Putamen (tissue), 1 donor: ENCODE measurements at regions not wholly inside any gene's neighbourhood (a gene's known extent, or its start where the extent isn't known, plus 50 kb on each side); places are given as distances from the start of the nearest gene placed in this dataset.
"Not testable (repeated sequence)": the region's sequence is repeated elsewhere in the genome, so short reads cannot be mapped to it uniquely, and the experiment has no call there.

Experiments
- DNase-seq: peaks from one replicate; pipeline ENCODE4 v3.0.0-alpha.2; 2016; ENCODE audit warnings: low spot score

DNA sequence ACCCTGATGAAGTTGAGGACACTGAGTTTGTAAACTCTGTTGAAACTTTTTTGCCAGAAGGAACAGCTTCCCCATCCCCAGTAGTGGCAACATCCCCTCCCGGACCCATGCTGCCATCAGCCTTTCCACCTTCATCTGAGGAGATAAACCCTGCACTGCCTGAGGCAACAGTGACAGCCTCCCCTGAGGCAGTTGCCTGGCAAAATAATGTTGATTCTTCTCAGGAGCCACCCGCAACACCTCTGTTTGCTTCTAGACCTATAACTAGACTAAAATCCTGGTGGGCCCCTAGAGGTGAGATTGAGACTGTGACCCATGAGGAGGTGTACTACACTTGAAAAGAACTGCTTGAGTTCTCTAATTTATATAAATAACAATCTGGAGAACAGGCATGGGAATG, 597.6 kb upstream of the NR3C2 start:
- not testable (repeated sequence) for DNase-seq

GRCh38 chr4:149031399-149031798, 589.2 kb upstream of the NR3C2 start:
- no peak for DNase-seq

- DNase-seq: no peak
Measured at GRCh38 chr4:149029056-149029651, 586.9 kb upstream of the NR3C2 start.

DNA sequence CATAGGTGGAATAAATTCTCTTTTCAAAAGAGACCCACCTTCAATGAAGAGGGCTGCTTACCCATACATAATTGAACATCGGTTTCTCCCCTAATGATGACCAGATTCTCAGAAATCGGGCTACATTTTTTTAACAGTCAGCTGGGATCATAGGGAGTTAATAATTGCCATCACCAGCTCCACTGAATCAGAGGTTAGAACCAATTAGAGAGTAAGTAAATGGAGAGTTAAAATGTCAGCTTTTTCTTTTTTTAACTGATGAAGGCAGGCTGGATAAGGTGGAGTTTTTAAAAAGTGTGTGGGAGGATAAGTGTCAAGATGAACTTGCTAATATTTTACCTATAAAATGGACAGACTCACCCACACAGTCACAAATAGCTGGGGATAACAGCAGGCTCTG, 584.5 kb upstream of the NR3C2 start:
- DNase-seq: no peak

DNA sequence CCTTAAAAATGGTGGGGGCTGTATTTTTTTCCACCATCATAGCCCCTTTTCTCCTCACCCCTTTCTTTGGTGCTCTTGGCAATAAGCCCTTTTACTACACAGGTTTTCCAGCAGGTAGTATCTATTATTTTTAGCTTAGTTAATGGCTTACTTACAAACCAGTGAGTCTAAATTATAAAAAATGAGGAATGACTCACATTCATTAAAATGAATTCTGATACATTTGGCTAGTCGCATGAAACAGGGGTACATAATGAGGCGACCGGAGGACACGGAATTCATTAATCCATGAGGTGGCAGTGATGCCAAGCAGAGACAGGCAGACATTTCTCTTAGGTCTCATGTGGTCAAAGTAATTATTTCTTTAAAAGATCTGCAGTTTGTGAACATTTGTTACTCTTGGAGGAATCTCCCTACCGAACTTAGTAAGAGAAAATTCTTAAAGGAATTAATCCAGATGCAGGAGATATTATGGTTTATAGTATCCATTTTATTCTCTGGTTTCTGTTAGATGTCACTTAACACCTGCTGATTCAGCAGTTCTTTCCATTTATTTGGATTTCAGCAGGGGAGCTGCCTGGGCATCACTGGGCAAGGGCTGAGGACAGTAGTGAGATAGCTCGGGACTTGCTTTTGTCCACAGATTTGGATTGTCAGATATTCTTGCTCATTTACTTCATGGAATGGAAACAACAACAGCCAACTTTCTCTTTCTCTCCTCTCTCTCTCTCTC, 575.0 kb upstream of the NR3C2 start:
- no peak for DNase-seq

DNA sequence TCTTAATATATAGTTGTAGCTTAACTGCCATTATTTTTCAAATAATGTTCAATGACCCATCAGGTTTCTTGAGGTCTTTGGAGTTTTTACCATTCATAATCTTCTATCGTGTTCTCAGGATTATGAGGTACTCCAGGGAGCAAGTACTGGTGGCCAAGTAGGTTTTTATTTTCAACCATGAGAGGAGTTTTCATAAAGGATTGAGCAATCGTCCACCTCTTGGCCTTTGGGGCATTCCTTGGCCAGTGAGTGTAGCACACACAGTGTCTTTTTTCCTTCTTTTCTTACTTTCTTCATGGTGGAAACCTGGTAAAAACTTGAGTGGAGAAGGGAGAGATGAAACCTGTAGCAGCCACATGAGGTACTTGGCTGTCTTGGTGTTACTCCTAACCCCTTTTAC, 567.0 kb upstream of the NR3C2 start:
- no peak for DNase-seq

DNA sequence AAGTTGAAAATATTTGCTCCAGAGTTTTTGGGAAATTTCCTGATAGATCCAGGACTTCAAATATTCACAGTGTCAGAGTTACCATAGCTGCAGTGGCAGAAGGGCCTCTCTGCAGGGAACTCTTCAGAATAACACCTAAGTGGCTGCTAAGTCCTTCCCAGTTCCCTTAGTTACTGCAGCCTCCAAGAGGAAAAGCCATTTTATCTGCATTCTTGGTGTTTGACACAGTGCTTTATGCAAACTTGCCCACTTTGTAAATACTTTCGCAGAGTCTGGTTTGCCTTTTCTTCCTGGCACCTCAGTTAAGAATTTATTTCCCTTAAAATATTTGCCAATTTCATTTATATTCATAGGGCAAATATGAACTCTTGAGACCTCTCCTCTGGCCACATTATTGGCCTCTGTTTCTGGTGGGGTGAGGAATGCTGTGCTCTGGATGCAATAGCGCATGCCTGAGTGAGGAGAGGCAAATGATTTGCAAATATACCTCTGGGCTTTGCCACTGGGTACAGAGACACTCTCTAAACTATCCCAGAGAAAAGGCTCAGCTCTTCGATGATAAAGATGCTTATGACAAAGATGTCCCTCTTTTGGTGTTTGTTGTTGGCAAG, 566.3 kb upstream of the NR3C2 start:
- DNase-seq: no peak

DNA sequence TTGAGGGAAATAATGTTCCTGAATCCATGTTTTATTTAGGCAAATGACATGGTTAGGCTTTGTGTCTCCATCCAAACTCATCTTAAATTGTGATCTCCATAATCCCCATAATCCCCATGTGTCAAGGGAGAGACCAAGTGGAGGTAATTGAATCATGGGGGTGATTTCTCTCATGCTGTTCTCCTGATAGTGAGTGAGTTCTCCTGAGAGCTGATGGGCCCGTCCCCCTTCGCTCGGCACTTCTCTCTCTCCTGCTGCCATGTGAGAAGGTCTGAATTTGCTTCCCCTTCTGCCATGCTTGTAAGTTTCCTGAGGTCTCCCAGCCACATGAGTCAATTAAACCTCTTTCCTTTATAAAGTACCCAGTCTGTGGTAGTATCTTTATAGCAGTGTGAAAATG, 563.0 kb upstream of the NR3C2 start:
- no peak for DNase-seq

- no peak for DNase-seq
Measured at GRCh38 chr4:148999924-149000323, 557.7 kb upstream of the NR3C2 start.

DNA sequence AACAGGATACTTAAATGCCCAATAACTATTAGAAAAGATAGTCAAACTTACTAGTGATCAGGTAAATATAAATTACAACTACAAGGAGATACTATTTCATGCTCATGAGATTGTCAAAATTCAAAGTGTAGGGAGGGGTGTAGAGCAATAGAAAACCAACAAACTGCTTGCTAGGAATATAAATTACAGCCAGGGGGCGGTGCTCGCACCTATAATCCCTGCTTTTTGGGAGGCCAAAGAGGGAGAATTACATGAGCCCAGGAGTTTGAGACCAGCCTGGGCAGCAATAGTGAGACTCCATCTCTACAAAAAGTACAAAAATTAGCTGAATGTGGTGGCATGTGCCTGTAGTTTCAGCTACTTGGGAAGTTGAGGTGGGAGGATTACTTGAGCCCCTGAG, 556.5 kb upstream of the NR3C2 start:
- no peak for DNase-seq

GRCh38 chr4:148986951-148987350, 544.7 kb upstream of the NR3C2 start:
- no peak for DNase-seq

GRCh38 chr4:148984951-148985350, 542.7 kb upstream of the NR3C2 start:
- DNase-seq: no peak

DNA sequence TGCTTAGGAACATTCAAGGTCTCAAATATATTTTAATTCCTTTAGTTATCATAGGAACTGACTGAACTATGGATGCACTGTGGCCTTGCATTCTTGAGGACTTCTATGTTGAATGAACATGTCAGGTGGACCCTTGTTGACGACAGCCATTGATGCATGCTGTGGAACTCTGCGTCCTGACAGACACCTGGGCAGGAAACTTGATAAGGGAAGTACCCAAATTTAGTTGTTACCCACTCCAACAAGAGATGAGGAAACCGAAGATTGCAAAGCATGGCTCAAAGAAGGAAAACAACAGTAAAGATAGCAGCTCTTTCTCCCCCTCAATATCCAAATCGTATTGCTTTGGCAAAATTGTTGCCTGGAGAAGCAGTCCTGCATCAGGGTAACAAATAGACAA, 540.0 kb upstream of the NR3C2 start:
- DNase-seq: no peak

DNA sequence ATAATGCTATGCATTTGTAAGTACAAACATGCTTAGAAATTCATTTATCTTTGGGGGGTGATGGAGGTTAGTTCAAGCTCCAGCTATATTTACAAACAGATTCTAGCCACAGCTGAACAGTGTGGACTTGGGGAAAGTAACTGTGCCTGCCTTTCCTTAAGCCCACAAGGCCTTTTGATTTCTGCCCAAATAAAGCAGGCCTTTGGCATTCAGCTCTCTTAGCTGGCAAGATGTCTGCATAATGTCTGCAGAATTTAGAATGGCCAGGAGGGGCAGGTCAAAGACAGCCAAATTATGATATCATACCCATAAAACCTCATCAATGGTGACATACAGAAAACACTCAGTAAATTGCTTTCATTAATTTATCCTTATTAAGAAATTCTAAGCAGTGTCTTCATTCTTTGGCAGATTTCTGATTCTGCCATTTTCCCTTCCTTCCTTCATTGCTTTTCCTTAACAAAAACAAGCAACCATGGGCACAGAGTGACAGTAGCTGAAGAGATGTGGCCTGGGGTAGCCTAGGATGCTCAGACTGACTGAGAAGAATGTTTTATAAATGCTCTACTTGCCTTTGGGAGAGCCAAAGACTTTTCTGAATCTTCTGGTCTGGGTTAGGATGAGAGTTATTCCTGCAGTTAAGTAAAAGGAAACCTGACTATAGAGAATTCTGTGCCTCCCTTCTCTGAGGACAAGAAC, 538.7 kb upstream of the NR3C2 start:
- DNase-seq: peak; percentile 36

DNA sequence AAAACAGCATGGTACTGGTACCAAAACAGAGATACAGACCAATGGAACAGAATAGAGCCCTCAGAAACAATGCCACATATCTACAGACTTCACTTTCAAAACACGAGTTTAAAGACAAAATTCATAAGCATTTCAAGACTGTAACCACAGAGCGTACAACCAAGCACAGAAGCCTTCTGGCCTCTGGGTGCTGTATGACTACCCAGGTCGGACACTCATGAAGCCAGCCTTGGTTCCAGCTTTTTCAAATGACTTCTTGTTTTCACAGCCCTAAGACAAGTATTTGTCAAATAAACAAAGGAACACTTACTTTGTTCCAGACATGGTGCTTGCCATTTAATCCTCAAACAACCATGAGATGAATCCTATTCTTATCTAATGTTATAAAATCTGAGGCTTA, 536.1 kb upstream of the NR3C2 start:
- no peak for DNase-seq

GRCh38 chr4:148975464-148975863, 533.2 kb upstream of the NR3C2 start:
- DNase-seq: no peak

DNA sequence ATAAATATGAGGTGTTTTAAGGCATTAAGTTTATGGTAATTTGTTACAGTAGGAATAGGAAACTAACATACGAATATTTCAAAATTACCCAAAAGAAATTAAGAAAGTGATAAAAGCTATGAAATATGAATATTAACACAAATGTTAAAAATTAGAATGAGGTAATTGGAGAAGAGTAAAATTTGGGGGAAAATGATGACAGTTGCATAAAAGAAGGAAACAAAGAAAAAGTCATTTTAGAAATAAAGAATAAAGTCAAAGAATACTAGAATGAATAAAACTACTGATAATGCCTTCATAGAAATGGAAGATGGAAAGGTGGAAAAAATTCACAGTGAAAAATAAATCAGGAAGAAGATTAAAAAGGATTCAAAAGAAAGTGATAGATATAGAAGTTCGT, 522.9 kb upstream of the NR3C2 start:
- no peak for DNase-seq

DNA sequence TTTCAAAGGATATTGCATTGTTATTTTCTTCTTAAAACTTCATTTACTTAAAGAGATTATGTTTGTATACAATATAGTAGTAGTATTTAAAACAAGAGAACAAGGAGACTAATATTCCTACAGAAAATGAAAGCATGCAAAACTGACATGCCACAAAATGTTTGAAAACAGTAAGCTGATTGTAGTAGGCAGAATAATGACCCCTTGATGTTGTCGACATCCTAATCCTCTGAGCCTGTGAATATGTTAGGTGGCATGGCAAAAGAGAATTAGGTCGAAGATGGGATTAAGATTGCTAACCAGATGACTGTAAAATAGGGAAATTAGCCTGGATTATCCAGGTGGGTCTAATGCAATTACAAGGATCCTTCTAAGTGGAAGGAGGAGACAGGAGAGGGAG, 522.2 kb upstream of the NR3C2 start:
- no peak for DNase-seq

- DNase-seq: no peak
Measured at GRCh38 chr4:148962539-148963290, 520.5 kb upstream of the NR3C2 start.

DNA sequence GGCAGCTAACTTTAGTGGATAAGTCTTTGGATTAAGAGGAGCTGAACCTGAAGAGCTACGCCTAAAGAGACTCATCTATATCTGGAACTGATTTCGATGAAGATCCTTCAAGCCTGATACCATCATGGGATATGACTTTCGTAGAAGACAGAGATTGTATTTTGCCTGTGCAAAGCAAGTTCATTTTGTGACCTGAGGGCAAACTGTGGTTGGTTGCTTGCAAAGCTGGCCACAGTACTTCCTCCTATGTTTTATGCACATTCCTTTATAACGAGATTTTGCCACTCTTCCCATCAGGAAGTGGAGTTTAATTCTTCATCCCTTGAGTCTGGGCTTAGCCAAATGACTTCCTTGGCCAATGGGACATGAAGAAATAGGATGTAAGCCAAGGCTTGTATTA, 519.3 kb upstream of the NR3C2 start:
- no peak for DNase-seq

DNA sequence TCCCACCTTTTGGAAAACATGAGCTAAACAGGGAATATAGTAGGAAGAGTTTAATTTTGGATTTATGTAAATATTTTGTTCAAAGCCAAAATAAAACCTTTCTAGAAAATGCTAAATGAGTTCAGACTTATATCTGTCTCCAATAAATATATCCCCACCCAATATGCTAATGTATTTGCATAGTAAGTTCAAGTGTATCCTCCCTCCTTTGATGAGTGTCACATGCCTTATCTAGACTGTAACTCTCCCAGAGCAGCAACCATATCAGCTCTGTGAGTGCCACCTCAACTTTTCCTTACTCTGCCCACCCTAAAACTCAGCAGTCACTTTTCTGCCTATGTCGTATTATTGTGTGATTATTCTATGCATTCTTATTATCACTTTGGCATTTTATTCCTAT, 516.1 kb upstream of the NR3C2 start:
- no peak for DNase-seq

DNA sequence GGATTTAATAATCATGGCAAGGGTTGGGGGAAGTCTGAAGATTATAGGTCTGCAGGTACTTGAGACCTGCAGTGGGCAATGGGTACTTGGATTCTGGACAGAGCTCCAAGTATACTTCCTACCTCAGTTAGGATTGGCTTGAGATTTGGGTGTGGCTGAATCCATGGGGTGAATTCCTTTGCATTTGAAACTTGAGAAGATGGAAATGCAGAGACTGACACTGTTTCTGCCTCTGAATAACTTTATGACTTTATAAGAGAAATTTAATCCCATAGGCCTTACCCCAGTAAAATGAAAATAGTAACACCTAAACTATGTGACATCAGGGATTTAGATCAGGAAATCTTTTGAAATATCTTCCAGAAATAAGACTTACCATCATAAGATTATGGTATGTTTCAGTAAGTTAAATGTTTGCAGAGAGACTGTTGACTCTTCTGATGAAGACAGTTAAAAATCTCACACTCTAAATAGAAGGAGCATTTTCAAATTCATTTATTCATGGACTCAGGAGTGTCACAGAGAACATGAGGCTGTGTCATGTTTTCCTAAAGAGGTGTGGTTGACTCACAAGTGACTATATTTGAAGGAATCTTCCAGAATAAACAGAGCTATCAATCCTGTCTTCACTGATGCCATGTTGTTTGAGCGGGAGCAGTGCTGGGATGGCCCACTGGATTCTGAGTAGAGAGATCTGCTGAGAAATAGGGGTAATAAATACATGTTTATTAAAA, 513.5 kb upstream of the NR3C2 start:
- DNase-seq: no peak
